RPMI8226 (cell line): ENCODE measurements at regions not wholly inside any gene's neighbourhood (a gene's known extent, or its start where the extent isn't known, plus 50 kb on each side); places are given as distances from the start of the nearest gene placed in this dataset.

Source experiments
- DNase-seq: peaks from one replicate; pipeline ENCODE4 v3.0.0-alpha.2; 2015

DNA sequence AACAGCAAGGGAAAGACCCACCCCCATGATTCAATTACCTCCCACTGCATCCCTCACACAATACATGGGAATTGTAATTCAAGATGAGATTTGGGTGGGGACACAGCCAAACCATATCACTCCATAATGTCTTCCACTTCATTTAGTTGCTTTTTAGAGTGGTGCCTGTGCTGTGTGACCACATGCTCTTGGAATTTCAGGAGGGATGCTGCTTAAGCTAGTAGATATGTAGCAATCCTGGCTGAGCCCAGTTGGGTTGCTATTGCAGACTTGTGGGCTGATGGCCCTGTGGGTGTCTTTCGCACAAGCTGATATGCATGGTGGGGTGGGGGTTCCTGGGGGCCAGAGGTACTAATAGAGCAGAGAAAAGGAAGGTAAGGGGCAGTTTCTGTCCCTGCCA, 160.4 kb upstream of the SYT6 start:
- DNase-seq: no peak

DNA sequence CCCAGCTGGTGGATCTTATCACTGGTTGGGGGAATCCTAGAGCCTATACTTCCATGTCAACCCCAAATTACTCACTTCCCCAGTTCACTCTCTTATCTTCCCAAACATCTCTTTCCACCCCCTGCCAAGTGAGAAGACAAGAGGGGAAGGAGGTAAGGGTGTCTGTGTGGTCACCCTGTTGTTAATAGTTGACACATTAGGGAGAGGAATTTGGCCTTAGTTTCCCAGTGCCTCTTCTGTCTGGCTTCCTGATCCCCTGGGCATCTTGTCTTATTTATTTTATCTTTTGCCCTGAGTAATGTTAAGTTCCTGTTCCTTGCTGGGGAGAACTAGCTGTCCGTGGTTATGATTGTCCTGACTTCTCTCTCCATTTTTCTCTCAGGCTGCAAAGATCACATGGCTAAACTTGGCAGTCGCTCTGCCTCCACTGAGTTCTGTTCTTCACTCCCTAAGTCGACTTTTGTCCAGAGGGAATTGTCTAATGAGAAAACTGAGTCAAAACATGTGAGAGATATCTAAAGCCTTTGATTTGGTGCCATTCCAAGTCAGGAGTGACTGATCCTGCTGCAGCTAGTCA, 157.1 kb upstream of the SYT6 start:
- DNase-seq: no peak

DNA sequence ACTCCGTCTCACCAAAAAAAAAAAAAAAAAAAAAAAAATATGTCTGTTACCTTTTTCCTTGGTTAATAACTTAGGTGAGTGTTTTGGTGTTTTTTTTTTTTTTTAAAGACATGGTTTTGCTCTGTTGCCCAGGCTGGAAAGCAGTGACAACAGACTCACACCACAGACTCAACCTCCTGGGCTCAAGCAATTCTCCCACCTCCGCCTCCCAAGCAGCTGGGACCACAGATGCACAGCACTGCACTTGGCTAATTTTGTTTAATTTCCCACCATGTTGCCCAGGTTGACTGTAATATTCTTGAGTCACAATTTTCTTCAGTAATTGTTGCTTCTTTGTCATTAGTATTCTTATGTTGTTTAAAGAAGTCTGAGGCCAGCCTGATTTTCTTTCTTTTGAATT, 149.2 kb upstream of the SYT6 start:
- DNase-seq: no peak

DNA sequence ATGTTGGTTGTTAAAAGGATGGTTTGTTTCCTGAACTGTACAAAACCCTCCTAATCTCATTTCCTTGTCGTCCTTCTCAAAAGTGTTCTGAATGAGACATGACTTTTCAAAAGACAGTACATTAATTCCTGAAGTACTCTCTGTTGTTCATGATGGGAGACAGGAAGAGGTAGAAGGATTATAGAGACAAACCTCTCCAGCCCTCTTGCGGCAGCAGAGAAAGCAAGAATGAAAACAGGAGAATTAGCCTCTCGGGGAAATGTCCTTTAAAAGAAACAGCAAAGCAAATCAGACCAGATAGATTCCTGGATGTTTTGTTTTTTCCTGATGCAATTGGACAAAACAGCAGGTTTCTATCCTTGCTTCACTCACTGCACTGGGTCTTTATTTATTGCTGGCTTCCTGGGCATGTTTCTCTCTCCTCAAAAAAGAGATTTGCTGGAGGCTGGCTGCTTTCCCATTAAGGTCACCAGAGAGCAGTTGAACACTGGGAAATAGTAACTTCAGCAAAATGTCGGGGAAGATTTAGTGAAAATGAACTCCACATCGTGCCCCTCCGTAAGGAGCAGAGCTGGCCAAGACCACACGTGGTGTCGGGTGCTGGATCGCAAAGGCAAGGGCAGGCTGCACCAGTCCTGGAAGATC, 145.8 kb upstream of the SYT6 start:
- no peak for DNase-seq

DNA sequence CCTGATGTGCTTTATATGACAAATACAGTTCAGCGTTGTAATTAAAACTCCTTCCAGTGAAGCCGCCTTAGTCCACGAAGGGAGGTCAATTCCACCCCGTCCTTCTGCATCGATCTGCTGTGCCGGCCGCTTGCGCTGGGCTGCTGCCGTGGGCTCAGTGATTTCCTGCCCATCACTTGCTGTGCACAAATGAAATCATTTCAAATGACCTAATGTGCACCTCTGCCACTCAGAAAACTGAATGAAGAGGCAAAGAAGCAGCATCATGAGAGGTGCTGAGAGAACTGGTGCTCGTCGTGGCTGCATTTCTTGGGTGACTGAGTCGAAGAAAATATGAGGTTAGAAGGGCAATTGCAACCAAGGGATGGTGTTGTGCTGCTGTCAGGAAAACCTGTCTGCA, 144.3 kb upstream of the SYT6 start:
- no peak for DNase-seq

DNA sequence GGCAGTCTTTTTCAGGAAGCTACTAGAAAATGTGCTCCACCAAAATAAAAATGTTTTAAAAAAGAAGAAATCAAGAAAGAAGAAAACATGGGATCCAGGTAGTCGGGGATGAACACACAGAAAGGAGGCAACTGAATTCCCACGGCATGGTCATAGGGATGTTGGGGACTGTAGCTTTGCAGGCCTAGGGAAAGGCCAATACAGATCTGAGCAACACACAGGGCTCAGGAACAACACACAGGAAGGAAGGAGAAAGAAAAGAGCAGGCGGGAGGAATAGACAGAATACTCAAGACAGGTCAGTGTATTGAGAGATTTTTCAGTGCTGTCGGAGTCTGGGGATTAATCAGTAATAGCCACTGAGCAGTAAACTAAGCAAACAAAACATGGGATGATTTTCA, 142.7 kb upstream of the SYT6 start:
- no peak for DNase-seq

DNA sequence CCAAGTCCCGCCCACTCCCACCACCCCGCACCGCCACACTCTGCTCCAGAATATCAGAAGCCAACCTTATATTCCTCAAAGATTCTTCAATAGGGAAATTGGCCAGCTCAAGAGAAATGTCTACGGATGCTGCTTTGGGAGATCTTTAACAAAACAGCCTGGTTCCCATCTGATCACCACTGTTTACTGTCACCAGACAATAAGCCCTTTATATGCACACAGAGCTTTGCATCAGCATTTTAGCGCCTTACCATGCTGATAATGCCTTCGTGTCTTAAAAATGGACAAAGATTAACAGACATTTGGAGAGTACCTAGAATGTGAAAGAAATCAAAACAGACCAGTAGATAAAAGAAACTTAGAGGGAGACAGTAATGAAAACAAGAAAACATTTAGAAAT, 141.7 kb upstream of the SYT6 start:
- no peak for DNase-seq

DNA sequence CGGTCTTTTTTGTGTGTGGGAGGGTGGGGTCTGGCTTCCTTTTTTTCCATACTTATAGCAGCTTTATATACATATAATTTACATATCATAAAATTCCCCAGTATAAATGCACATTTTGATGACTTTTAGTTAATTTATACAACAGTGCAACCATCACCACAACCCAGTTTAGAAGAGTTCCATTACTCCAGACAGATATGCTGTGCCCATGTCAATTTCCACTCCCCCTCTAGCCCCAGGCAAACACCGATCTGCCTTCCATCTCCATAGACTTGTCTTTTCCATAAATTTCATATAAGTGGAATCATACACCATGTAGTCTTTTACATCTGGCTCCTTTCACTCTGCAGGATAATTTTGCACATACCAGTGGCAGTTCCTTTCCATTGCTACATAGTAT, 139.2 kb upstream of the SYT6 start:
- DNase-seq: no peak

DNA sequence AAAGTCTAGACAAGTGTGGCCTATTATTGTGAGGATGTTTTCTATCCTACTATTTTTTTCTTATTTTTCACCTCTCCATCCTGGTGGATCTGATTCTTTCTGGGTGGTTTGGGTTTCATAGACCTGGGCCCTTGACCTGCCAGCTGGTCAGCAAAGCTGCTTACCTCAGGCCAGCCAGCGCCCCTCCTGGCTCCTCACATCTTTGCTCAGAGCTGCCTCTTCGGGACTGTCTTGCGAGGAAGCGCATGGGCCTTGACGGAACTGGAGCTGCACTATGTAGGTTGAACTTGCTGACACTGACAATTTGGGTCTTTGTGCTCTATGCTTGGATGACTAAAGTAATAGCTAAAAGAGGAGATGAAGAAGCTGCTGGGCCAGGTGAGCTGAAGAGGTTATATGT, 138.5 kb upstream of the SYT6 start:
- no peak for DNase-seq

DNA sequence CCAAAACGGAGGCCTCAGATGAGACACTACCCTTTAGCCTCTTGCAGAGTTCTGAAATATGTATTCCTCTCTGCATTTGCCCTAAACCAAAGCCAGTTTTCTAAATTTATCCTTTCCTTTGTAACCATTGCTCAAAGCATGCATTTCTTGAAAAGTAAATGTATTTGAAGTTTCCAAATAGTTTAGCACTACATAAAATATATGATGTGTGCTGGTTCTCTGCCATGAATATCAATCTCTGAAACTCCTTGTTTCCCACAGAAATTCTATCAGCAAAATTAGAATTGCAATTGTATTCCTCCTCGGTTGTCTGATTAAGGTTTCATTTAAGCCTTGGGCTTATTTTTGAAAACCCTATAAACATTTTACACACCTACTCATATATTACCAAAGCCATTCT, 137.1 kb upstream of the SYT6 start:
- DNase-seq: no peak

DNA sequence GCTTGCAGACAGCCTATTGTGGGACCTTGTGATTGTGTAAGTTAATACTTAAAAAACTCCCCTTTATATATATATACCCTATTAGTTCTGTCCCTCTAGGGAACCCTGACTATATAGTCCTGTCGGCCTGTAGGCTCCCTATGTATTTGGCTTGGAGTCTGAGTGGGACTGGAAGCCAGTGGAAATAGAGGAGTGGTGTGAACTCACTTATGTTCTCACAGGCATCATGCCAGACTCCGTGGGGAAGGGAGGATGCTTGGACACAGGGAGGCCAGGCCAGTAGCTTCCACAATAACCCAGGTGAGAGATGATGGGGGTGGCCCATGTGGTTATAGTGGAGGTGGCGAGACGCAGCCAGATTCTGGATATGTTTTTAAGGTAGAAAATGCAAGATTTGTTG, 136.7 kb upstream of the SYT6 start:
- DNase-seq: no peak

DNA sequence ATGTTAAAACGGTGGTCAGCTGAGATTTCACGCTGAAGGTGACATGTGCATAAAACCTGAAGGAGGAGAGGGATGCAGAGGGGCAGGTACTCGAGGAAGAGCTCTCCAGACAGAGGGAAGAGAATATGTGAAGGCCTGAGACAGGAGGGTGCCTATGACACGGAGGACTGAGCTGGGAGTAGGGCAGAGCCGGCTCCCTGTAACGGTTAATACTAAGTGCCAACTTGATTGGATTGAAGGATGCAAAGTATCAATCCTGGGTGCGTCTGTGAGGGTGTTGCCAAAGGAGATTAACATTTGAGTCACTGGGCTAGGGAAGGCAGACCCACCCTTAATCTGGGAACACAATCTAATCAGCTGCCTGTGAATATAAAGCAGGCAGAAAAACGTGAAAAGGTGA, 136.2 kb upstream of the SYT6 start:
- no peak for DNase-seq

DNA sequence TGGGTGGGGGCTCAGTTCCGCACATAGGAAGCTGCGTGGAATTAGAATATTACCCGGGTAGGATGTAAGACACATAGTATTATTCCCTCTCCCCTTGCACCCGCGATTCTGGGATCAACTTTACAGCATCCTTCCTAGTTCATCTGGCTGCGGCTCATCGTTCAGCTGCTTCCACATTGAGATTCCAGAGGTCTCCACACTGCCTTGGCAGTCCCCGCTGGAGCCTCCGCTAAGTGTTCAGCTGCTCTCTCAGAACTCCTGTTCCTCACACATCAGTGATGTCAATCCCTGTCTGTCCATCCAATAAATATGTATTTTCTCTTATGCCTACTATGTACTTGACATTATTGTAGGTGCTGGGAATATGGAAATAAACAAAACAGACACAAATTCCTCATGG, 135.6 kb upstream of the SYT6 start:
- DNase-seq: no peak

DNA sequence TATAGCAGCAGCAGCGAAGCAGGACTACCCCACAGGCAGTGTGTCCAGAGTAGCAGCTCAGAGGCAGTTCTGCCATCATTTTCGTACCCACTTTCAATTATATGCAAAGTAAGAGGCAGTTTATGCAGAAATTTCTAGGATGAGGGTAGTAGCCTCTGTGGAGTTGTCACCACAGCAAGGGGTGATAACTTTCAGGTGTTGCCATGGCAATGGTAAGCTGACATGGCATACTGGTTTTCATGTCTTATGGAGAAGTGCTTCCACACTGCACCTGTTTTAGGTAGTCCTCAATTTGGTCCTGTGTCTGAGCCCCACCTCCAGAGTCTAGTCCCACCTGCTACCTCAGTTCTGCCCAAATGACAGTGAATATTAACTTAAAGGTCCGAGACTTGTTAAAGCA, 133.3 kb upstream of the SYT6 start:
- no peak for DNase-seq

DNA sequence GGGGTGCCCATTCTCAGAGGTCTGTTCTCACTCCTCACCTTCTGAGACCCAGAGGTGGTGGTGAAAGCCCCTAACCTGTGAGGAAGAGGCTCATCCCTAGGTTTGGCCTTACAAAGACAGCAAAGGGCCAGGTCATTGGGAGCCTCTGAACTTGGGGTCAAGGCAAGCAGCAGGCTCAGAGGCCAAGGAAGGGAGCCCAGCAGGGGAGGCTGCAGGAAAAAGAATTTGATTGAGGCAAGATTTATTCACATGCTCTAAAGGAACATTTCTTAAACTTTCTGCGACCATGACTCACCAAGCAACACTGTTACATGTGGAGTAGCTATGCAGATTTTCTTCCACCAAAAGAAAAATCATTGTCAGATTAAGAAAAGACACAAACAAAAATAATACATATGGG, 132.5 kb upstream of the SYT6 start:
- DNase-seq: no peak

DNA sequence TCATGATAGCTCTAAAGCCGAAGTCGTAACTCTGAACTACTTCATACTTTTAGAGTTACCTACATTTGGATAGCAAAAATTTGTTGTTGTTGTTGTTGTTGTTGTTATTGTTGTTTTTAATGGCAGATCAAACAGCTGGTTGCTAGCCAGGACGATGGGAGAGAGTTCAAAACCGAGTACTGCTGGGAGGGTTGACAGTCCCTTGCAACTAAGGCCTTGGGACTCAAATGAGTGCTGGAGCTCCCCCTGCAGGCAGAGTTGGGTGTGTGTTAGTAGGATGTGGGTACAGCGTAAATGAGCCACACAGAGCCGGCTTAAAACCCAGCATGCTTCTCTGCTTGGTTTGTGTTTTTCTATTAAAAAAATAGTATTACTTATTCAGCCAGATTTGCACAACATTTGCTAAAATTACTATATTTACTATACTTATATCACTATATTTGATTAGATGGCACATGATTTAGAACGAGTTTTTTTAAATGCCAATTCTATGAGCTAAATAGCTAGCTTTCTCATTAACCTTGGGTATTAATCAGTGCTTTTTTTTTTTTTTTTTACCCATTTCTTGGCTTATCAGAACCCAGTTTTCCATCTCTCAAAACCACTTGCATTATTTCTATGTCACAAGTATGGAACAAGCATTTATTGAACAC, 129.2 kb upstream of the SYT6 start:
- DNase-seq: peak; percentile 74

DNA sequence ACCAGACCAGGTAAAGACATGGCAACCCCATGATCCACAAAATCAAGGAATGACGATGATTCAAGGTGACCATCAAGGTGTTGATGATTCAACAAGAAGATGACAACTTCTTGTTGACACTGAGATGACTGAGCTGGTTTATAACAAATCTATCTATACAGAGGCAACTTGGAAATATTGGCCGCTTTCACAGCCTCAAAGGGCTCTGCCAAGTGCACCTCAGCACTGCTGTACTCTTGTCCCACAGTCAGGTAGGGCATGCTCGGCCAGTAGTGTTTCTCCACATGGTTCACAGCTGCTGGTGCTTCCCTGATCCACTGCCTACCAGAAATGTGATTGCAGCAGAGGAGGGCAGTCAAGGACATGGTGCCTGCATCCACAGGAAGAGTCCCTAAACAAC, 125.2 kb upstream of the SYT6 start:
- no peak for DNase-seq

DNA sequence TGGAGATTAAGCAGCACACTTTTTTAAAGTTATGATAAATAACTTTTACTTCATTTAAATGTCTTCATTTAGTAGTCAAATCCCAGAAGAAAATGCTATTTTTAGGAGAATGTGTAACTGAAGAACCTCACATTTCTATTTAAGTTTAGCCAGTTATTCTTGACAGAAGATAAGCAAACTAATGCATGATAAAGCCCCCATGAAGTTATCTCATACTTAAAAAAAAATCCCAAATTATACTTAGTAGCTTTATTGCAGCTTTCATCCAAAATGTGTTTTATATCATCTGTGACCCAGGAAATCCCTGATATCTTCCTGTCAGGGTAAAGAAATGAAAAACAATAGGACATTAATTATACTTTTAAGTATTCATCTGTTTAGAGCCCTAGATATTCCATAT, 124.8 kb upstream of the SYT6 start:
- no peak for DNase-seq

DNA sequence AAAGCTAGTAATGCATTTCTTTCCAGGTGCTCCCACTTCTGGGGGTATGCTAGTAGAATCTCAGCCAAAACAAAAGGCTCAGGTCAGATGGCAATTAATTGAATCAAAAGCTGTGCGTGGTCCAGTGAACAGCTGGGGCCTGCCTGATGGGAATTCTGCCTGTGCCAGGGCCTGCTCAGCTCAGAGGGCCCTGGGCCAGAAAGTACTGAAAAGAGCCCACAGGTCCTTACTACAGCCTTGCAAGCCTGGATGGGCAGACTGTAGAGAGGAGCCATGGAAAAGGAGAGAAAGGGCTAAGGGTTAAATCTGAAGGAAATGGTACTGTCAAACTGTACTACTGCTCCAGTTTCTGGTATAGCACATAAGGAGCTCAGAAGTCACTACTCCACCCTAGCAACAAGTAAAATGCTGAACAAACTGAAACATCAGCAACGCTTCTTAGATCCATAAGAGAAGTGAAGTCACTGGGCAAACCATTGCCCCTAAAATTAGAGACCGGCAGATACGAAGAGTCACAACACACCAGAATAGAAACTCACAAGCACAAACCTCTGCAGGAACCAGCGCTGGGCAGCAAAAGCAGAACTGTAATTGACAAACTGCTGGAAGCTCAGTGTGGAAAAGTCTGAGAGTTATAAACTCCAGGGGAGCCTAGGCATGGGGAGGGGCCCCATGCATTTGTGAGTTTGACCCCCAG, 121.1 kb upstream of the SYT6 start:
- no peak for DNase-seq

DNA sequence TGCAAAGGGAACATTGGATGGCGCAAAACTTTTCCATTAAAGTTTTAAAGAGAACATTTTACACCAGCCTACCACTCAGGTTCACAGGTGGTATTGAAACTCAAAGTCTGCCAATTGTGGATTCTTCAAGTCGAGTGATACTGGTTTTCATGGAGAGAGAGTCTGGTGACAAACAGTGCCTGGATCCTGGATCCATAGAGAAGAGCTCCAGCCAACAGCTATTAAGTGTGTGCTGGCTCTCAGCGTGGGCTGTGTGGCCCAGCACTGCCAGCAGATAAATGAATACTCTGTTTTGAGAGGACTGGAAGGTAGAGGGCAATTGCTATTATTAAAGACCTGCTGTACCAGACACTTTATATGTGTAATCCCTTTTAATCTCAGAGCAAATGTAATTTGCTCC, 118.9 kb upstream of the SYT6 start:
- DNase-seq: no peak

DNA sequence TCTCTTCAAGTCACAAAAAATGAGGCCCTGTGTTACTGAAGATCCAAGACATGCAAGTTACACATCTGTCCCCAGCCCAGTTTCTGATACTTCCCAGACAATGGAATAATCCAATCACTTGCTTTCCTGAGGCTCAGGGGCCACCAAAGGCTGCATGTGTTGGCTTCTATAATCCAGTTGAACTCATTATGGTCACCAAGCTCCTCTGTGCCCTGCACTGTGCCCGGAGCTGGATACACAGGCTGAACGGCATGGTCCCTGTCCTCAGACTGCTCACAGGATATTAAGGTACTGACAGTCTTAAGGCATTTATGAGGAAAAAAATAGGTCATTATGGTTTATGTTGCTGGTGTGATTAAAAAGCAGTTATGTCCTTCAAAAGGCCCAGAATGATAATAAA, 117.0 kb upstream of the SYT6 start:
- no peak for DNase-seq

DNA sequence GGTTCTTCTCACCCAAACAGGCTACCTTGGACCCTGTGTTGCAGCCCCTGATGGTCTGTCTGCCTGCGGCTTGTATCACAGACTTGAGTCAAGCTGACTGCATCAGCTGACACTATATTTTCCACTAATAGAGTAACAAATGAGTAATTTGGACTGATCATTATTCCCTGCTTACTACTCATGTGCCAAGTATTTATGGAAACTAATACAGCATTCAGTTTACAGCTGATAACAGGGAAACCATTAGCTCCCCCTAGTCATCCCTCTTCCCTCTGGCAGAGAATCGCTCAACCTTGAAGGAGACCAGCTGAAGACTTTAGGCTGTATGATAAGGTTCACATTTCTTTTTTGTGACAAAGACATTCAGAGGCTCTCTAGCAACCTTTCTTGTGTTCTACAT, 116.6 kb upstream of the SYT6 start:
- no peak for DNase-seq

DNA sequence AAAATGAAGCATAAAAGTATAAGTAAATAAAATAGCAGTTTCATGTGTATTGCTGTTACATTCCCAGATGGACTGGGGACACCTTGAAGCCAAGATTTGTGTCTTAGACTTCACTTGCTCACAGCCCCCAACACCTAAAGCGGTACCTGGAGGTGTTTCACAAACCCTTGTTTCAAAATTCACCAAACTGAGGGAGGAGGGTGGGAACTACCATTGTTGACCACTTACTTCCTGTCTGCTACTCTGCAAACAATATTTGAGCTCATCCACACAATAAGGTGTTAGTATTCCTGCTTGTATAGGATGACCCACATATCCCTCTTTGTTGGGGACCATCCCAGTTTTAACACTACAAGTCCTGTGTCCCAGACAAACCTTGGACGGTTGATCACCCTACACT, 115.9 kb upstream of the SYT6 start:
- DNase-seq: no peak

DNA sequence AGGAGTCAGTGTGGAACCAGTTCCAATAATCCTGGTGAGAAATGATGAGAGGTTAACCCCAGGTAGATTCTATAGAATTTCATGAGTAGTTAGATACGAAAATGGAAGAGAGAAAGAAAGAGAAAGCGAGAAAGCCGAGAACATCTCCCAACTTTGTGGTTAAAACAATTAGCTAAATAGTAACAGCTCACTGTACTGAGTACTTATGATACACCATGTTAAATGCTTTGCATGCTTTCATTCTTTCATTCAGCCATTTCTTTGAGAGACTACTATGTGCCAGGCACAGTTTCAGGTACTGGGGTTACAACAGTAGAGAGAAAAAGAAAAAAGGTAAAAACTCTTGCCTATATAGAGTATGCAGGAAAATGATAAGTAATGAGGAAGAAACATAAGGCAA, 109.7 kb upstream of the SYT6 start:
- no peak for DNase-seq
